DMS53 treated with DMSO at 0.1 percent for 48 hours (cell line): ENCODE measurements at regions not wholly inside any gene's neighbourhood (a gene's known extent, or its start where the extent isn't known, plus 50 kb on each side); places are given as distances from the start of the nearest gene placed in this dataset.
A peak's percentile ranks its signal among the peaks of the same experiment; 100 is the strongest.
"Not testable (repeated sequence)": the region's sequence is repeated elsewhere in the genome, so short reads cannot be mapped to it uniquely, and the experiment has no call there.

ENCODE experiments used
- DNase-seq: peaks from one replicate; lab custom pipeline; 2025; ENCODE audit not compliant: unreplicated experiment; lab: John Stamatoyannopoulos, UW

GRCh38 chr11:29495676-29496075 is 521.2 kb downstream of the KCNA4 start:
- no peak for DNase-seq

GRCh38 chr11:29490938-29491337 is 525.9 kb downstream of the KCNA4 start:
- no peak for DNase-seq

- no peak for DNase-seq
Observed at GRCh38 chr11:29486301-29486700, 530.5 kb downstream of the KCNA4 start.

GRCh38 chr11:29485641-29486040 is 531.2 kb downstream of the KCNA4 start:
- DNase-seq: no peak

GRCh38 chr11:29484548-29484947 is 532.3 kb downstream of the KCNA4 start:
- no peak for DNase-seq

GRCh38 chr11:29483831-29484230 is 533.0 kb downstream of the KCNA4 start:
- no peak for DNase-seq

- no peak for DNase-seq
Observed at GRCh38 chr11:29482510-29482909, 534.3 kb downstream of the KCNA4 start.

- DNase-seq: no peak
Observed at GRCh38 chr11:29481738-29482137, 535.1 kb downstream of the KCNA4 start.

- no peak for DNase-seq
Observed at GRCh38 chr11:29480981-29481380, 535.8 kb downstream of the KCNA4 start.

GRCh38 chr11:29458252-29458651 is 558.6 kb downstream of the KCNA4 start:
- DNase-seq: no peak

GRCh38 chr11:29452146-29452545 is 564.7 kb downstream of the KCNA4 start:
- no peak for DNase-seq

- DNase-seq: no peak
Observed at GRCh38 chr11:29449281-29450074, 567.4 kb downstream of the KCNA4 start.

GRCh38 chr11:29448246-29448877 is 568.5 kb downstream of the KCNA4 start:
- peak; percentile 4 for DNase-seq

GRCh38 chr11:29447821-29448220 is 569.0 kb downstream of the KCNA4 start:
- no peak for DNase-seq

- no peak for DNase-seq
Observed at GRCh38 chr11:29446132-29446531, 570.7 kb downstream of the KCNA4 start.

- DNase-seq: not testable (repeated sequence)
Observed at GRCh38 chr11:29445191-29445590, 571.6 kb downstream of the KCNA4 start.

- DNase-seq: no peak
Observed at GRCh38 chr11:29438815-29439214, 578.0 kb downstream of the KCNA4 start.

- no peak for DNase-seq
Observed at GRCh38 chr11:29435421-29435820, 581.4 kb downstream of the KCNA4 start.

- DNase-seq: peak; percentile 6
Observed at GRCh38 chr11:29432719-29433325, 584.0 kb downstream of the KCNA4 start.

- DNase-seq: no peak
Observed at GRCh38 chr11:29405305-29405704, 611.5 kb downstream of the KCNA4 start.

- DNase-seq: no peak
Observed at GRCh38 chr11:29395555-29396072, 621.2 kb downstream of the KCNA4 start.

GRCh38 chr11:29389793-29390192 is 627.0 kb downstream of the KCNA4 start:
- no peak for DNase-seq
